GM12874 (cell line): ENCODE measurements at regions not wholly inside any gene's neighbourhood (a gene's known extent, or its start where the extent isn't known, plus 50 kb on each side); places are given as distances from the start of the nearest gene placed in this dataset.

Experiments
- TF ChIP-seq, protein P1 (sequence below): IDR thresholded peaks from 2 replicates; pipeline ENCODE4 v1.5.1; 2011; ENCODE audit warnings: low read depth, mild to moderate bottlenecking, control low read depth, low read length, moderate library complexity; ENCODE audit not compliant: insufficient read depth

DNA sequence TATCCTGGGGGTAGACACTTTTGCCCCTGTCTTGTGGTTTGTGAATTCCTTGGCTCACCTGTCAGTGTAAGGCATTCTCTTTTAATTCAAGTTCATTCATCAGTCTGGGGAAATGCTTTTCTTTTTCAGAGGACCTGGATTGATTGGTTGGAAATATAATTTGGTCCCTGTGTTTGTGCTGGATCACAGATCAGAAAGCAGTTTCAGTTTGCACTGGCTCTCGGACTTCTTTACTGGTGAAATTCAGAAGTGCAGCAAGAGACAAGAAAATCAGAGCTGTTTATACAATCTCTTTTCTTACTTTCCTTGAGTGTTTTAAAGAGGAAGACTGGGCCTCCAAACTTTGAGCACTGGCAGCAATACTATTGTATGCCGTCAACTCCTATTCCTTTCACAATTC, 161.8 kb upstream of the KCNJ16 start:
- TF ChIP-seq, protein P1, sequence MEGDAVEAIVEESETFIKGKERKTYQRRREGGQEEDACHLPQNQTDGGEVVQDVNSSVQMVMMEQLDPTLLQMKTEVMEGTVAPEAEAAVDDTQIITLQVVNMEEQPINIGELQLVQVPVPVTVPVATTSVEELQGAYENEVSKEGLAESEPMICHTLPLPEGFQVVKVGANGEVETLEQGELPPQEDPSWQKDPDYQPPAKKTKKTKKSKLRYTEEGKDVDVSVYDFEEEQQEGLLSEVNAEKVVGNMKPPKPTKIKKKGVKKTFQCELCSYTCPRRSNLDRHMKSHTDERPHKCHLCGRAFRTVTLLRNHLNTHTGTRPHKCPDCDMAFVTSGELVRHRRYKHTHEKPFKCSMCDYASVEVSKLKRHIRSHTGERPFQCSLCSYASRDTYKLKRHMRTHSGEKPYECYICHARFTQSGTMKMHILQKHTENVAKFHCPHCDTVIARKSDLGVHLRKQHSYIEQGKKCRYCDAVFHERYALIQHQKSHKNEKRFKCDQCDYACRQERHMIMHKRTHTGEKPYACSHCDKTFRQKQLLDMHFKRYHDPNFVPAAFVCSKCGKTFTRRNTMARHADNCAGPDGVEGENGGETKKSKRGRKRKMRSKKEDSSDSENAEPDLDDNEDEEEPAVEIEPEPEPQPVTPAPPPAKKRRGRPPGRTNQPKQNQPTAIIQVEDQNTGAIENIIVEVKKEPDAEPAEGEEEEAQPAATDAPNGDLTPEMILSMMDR, result no peak

DNA sequence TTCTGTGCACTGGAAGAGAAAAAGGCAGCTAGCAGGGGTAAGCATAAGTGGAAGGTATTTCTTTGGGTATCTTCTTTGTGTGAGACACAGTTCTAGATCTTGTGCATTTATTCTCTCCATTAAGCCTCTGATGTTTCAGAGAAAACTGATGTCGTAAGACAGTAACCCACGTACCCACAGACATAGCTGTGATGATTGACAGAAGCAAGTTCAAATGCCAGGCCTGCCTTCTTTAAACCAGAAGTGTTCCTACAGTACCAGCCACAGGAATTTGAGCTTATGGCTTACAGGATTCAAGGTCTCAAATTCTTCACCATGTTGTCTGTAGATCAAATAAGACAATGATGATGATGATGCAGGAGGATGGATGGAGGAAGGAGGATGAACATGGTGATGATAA, 161.4 kb upstream of the KCNJ16 start:
- TF ChIP-seq, protein P1, result no peak

DNA sequence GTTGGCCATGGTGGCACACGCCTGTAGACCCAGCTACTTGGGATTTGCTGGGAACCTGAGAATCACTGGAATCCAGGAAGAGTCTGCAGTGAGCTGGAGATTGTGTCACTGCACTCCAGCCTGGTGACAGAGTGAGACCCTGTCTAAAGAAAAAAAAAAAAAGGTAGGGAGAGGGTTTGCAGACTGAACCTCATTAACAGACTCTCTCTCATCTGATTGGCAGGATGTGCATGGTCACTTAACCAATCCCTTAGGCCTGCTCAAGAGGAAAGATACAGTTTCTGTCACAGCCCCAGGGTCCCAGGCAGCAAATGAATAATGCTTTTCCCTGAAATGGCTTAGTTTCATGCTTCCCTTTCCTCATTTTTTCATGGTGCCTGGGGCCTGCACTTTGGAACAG, 160.5 kb upstream of the KCNJ16 start:
- TF ChIP-seq, protein P1, result no peak

DNA sequence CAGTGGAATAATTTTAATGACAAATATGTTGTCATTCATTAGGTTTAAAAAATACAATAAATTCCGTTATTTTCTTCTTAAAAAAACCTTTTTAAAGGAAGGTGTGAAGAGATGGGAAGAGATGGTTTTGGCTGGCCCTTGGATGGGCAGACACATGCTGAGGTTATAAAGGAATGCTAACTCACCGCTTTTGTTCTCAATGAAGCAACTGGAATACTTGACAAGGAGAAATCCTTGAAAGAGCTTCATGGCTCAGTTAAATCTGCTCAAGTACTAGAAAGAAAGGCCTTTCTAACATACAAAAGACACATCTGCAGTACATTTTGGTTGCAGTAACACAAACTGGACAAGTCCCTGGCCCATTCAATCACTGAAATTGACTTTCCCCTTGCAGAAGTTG, 158.3 kb upstream of the KCNJ16 start:
- TF ChIP-seq, protein P1, result no peak

DNA sequence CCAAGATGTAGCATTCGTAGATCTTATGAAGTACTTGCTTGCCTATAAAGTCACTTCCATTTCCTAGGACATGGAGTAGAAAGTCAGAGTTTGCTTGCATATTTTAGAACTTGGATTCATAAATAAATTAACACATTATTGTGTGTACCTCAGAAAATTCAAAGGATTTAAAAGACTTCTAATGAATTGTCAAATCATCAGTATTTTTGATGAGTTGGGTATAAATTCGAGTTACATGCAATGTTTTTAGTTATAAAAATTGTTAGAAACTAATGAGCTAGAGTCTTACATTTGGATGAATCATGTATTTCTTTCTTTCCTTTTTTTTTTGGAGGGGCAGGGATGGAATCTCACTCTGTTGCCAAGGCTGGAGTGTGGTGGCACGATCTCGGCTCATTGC, 156.9 kb upstream of the KCNJ16 start:
- TF ChIP-seq, protein P1, result no peak

DNA sequence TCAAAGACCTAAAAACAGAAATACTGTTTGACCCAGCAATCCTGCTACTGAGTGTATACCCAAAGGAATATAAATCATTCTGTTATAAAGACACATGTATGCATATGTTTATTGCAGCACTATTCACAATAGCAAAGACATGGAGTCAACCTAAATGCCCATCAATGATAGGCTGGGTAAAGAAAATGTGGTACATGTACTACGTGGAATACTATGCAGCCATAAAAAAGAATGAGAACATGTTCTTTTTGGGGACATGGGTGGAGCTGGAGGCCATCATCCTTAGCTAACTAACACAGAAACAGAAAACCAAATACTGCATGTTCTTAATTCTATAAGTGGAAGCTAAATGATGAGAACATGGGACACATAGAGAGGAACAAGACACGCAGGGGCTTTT, 155.2 kb upstream of the KCNJ16 start:
- TF ChIP-seq, protein P1, result no peak

DNA sequence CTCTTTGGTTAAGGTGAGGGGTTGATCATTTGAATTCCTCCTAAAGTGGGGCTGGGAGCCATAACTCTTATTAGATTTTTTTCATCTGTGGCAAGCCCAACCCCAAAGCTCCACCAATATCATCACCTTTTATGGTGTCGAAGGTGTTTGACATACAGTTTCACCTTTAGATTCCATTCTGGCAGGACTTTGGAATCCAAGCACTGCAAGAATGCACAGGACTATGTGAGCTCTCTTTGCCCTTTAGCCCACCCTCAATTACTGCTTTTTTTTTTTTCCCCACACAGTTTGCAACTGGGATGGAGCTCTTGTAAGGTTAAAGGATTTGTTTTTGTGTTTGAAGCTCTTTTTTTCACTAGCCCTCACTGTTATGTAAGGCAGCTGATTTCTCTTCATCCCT, 154.0 kb upstream of the KCNJ16 start:
- TF ChIP-seq, protein P1, result no peak

DNA sequence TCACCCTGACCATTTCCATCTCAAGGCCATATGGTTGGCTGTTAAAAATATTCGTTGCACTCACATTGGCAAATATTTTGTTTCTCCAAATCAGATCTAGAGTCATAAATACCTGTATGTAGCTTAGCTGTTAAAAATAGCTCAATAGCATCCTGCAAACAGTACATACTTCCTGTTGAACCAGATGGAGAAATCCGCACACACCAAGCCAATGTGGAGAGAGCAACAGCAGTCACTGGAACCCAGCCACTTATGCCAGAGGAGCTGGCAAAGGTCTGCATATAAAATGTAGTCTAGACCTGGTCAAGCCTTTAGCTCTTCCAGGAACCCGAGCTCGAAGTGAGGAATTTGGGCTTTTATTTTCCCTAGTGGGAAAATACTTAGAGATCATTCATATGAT, 146.4 kb upstream of the KCNJ16 start:
- TF ChIP-seq, protein P1, result no peak
